Stimulated activated CD8-positive, alpha-beta memory T cell treated with anti-CD3 and anti-CD28 coated beads, Interleukin-7, amount 100 ng/mL, for 24 hours (primary cell): ENCODE measurements at regions not wholly inside any gene's neighbourhood (a gene's known extent, or its start where the extent isn't known, plus 50 kb on each side); places are given as distances from the start of the nearest gene placed in this dataset.

ENCODE experiments used
- DNase-seq: peaks from one replicate; pipeline ENCODE4 v3.0.0-alpha.2; 2020; ENCODE audit warnings: low read depth

GRCh38 chr12:27382924-27383323 is 50.3 kb downstream of the BMAL2 start:
- no peak for DNase-seq

DNA sequence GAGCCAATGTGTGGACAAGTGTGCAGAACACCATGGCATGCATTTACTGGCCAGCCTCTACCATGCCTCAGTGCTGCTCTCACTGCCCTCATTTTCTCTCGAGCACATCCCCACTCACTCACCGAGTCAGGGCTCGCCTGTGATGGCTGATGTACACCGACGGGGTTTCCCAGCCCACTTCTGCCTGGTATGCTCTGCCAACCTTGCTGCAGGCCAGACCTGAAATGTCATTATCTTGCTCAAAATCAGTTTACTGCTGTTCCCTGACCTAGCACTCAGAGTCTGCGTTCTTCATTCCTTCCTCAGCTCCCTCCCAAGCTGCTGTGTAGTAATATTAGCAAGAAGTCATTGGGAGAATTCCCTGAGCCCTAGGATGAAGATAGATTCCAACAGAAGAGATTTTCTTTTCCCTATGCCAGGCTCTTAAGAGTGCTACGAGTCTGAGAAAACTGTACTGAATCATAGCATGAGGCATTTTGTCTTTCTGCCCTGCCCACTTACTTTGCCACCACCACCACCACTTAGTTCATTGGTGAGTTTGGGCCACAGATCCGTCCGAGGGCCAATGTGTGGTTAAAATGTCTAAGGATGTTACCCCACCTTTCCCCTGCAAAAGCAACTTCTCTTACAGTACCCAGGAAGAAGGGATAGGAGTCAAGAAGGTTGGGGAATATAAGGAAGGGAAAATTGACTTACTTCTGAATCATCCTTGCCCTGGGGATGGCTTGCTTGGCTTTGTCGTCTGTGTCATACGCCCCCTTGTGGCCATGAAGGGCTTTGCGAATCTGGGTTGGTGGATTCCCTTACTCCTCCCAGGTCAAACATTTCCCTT is 51.0 kb downstream of the BMAL2 start:
- DNase-seq: peak; percentile 42

- no peak for DNase-seq
Measured at GRCh38 chr12:27384261-27384590, 51.6 kb downstream of the BMAL2 start.

GRCh38 chr12:27385766-27386564 is 53.3 kb downstream of the BMAL2 start:
- no peak for DNase-seq

DNA sequence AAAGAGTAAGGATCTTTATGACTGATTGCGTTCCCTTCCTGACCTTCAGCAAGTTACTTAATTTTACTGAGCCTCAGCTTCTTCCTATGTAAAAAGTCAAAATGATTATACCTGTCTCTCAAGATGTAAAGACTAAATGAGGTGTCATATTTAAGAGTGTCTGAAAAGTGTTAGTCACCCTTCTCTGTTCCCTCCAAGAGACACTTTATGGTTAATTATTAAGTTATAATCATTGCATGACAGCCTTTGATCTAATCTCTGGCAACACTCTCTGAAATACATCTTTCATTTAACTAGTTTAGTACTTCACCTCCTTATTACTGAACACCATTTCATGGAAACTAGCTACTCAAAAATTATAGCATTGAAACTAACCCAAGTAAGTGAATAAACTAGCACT is 54.8 kb downstream of the BMAL2 start:
- DNase-seq: no peak

- no peak for DNase-seq
Measured at GRCh38 chr12:27388650-27389049, 56.0 kb downstream of the BMAL2 start.

DNA sequence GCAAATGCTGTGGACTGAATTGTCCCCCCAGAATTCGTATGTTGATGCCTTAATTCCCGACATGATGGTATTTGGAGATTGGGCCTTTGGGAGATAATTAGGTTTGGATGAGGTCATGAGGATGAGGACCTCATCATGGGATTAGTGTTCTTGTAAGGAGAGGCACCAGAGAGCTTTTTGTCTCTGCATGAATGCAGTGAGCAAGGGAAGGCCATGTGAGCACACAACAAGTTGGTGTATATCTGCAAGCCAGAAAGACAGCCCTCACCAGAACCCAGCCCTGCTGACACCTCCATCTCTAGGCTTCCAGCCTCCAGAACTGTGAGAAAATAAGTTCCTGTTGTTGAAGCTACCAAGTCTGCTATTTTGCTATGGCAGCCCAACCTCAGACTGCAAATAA is 51.9 kb upstream of the SMCO2 start:
- no peak for DNase-seq

GRCh38 chr12:27396216-27396815 is 50.2 kb upstream of the SMCO2 start:
- no peak for DNase-seq
